ENCODE measurements at regions not wholly inside any gene's neighbourhood (a gene's known extent, or its start where the extent isn't known, plus 50 kb on each side); places are given as distances from the start of the nearest gene placed in this dataset.

DNA sequence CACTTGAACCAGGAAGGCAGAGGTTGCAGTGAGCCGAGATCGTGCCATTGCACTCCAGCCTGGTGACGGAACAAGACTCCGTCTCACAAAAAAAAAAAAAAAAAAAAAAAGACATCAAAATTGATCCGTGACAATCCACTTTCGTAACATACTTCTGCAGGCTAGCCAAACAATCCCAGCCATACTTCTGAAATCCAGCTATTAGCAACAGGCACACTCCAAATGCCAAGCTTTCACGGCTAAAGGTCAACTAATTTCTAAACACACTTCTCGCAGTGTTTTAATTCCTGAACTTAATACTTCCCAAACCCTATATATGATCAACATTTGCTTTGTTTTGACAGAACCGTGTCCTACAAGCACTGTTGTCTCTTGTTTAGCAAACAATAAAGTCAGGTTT, 411.3 kb upstream of the RUNX1 start:
- TF ChIP-seq, protein P1, sequence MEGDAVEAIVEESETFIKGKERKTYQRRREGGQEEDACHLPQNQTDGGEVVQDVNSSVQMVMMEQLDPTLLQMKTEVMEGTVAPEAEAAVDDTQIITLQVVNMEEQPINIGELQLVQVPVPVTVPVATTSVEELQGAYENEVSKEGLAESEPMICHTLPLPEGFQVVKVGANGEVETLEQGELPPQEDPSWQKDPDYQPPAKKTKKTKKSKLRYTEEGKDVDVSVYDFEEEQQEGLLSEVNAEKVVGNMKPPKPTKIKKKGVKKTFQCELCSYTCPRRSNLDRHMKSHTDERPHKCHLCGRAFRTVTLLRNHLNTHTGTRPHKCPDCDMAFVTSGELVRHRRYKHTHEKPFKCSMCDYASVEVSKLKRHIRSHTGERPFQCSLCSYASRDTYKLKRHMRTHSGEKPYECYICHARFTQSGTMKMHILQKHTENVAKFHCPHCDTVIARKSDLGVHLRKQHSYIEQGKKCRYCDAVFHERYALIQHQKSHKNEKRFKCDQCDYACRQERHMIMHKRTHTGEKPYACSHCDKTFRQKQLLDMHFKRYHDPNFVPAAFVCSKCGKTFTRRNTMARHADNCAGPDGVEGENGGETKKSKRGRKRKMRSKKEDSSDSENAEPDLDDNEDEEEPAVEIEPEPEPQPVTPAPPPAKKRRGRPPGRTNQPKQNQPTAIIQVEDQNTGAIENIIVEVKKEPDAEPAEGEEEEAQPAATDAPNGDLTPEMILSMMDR (IDR thresholded peaks at IDR 0.05) = no peak
- no peak for TF ChIP-seq POLR2A (IDR thresholded peaks at IDR 0.05)
